Lower leg skin (tissue), 4 donors: ENCODE measurements at regions not wholly inside any gene's neighbourhood (a gene's known extent, or its start where the extent isn't known, plus 50 kb on each side); places are given as distances from the start of the nearest gene placed in this dataset.
"Not testable (repeated sequence)": the region's sequence is repeated elsewhere in the genome, so short reads cannot be mapped to it uniquely, and the experiment has no call there.

ENCODE experiments used
- DNase-seq, 2 donors: peaks; one replicate each; pipeline ENCODE4 v3.0.0-alpha.2; 2019; ENCODE audit warnings: low spot score in 2 of 2
- H3K4me3 ChIP-seq: fragments of 200-600 bp; sonication (generic); 2 replicates; pipeline ENCODE4 v1.5.1; 2017; ENCODE audit warnings: mild to moderate bottlenecking, low read depth; ENCODE audit not compliant: poor library complexity, severe bottlenecking
- CTCF ChIP-seq, 3 donors: fragments of 450-650 bp; IDR thresholded peaks; one replicate each; pipeline ENCODE4 v1.5.1; 2016; ENCODE audit warnings: antibody characterized with exemption in 3 of 3, mild to moderate bottlenecking in 3 of 3, moderate library complexity in 2 of 3
- POLR2A ChIP-seq, 2 donors: fragments of 450-650 bp; IDR thresholded peaks; one replicate each; pipeline ENCODE4 v1.6.1; 2016 to 2017; ENCODE audit warnings: antibody characterized with exemption in 2 of 2, mild to moderate bottlenecking in 1 of 2, moderate library complexity in 1 of 2
- WGBS, 2 donors: methylation state at CpG; one replicate each; pipeline ENCODE4 v1.1.5; 2018; 5-methylcytosine and 5-hydroxymethylcytosine counted together
- intact Hi-C: fragments of 100-400 bp; cut with DNase I; formaldehyde crosslinking; loops from one replicate; pipeline ENCODE4 v1.15.0; 2023; ENCODE audit warnings: low total_unique reads

- 77 to 84% methylated on average over 1 of the region's 1 CpG for WGBS, 2 donors
- H3K4me3 ChIP-seq = no peak overlapping the region
- TF ChIP-seq POLR2A (IDR thresholded peaks at IDR 0.05) = no peak
- TF ChIP-seq CTCF (IDR thresholded peaks at IDR 0.05) = no peak
- DNase-seq = no peak
- intact Hi-C loops = no loop called here
Measured at GRCh38 chr7:140261522-140261921, 84.7 kb upstream of the KDM7A start.

- 84 to 86% methylated on average over 5 of the region's 5 CpGs for WGBS, 2 donors
- no peak for TF ChIP-seq CTCF (IDR thresholded peaks at IDR 0.05)
- intact Hi-C loops = no loop called here
- no peak overlapping the region for H3K4me3 ChIP-seq
- no peak for DNase-seq
Measured at GRCh38 chr7:140261105-140261486, 84.3 kb upstream of the KDM7A start.

GRCh38 chr7:140260352-140261104, 83.7 kb upstream of the KDM7A start:
- DNase-seq = no peak
- 39 to 40% methylated on average over 10 of the region's 10 CpGs for WGBS, 2 donors
- TF ChIP-seq POLR2A (IDR thresholded peaks at IDR 0.05) = no peak
- no peak for TF ChIP-seq CTCF (IDR thresholded peaks at IDR 0.05)
- intact Hi-C loops = no loop called here
- no peak overlapping the region for H3K4me3 ChIP-seq

- WGBS, 2 donors = 86% methylated on average over 3 of the region's 3 CpGs
- intact Hi-C loops, H3K4me3 ChIP-seq, DNase-seq: not testable (repeated sequence)
Measured at GRCh38 chr7:140257278-140257677, 80.5 kb upstream of the KDM7A start.

- intact Hi-C loops, DNase-seq, H3K4me3 ChIP-seq: not testable (repeated sequence)
- 92 to 93% methylated on average over 9 of the region's 9 CpGs for WGBS, 2 donors
Measured at GRCh38 chr7:140254976-140255375, 78.2 kb upstream of the KDM7A start.

GRCh38 chr7:140249036-140249806, 72.4 kb upstream of the KDM7A start:
- H3K4me3 ChIP-seq = no peak overlapping the region
- DNase-seq = no peak
- 72 to 80% methylated on average over 3 of the region's 3 CpGs for WGBS, 2 donors
- intact Hi-C loops = no loop called here
- TF ChIP-seq POLR2A (IDR thresholded peaks at IDR 0.05) (no peak), CTCF (IDR thresholded peaks at IDR 0.05) (no peak)
